Skin of body (tissue), 2 donors: ENCODE measurements at regions not wholly inside any gene's neighbourhood (a gene's known extent, or its start where the extent isn't known, plus 50 kb on each side); places are given as distances from the start of the nearest gene placed in this dataset. TPM values are rescaled to one million over a fixed set of nuclear protein-coding genes. Genes with fewer than 3 reads are reported as not detected.

Source experiments
- DNase-seq: peaks from one replicate; lab custom pipeline; 2025; lab: John Stamatoyannopoulos, UW
- small RNA-seq: library from RNA; depleted of rRNA; stranded (forward); fragments of <200 nt; gene quantifications from one replicate; pipeline ENCODE3, GENCODE V24; 2014; ENCODE audit warnings: low replicate concordance

DNA sequence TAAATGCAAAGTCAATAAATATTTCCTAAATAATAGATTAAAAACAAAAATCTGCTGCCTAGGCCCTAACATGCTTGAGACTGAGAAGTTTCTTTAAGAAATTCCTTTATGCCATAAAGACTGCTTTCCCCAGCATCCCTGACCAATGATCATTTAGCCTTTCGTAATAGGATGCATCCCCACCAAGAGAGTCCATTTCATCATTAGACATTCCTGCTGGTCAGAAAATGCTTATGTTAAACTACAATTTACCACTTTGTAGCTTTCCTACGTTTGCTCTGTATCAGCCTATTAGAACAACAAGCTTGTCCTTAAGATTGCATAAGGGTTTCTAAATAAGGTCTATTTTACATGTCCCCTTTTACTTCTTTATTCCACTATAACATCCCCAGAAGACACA is 59.8 kb upstream of the HSF2 start:
- no peak for DNase-seq

DNA sequence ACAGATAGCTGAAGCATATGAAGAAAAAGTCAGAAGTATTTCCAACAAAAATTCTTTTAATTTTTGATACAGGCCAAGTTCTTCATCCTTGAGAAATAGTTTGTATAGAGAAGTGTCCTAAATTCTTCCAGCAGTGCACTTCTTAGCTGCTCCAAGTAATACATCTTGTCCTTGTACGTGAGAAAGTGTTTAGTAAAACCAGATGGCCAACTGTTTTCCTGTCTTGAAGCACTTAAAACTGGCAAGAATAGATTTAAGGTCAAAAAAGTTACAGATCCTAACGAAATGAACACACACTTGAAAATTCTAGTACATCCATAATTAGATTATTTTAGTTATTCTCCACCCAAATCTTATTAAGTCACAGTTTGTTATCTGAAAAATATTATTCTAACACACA is 52.2 kb upstream of the HSF2 start:
- DNase-seq, result peak; percentile 85

DNA sequence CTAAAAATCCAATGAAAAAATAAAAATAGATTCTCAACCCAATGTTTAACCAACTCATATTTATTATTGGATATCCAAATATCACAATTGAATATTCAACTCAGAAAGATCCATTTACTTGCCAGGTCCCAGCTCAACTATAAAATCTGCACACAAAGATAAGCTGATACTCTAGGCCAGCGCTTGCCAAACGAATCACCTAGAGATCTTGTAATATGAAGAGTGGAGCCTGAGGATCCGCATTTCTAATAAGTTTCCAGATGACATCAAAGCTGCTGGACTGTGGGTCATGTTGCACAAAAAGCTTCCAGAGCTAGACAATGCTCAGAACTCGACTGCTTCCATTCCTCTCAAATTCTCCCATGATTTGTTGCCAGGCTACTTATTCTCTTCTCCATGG is 51.7 kb upstream of the HSF2 start:
- DNase-seq, result no peak

Small RNA genes lying in the stretch of these regions (small RNA-seq; reads per million reads assigned to genes)
- gene AL603865.2 (not detected), gene RNU1-18P (0.26 reads per million, percentile 19 among the genes with 10 or more reads in this experiment), gene RNU2-8P (0.19 reads per million), gene RNU4-76P (not detected)
